Lung (tissue), 11 donors: ENCODE measurements at regions not wholly inside any gene's neighbourhood (a gene's known extent, or its start where the extent isn't known, plus 50 kb on each side); places are given as distances from the start of the nearest gene placed in this dataset.

Source experiments
- ATAC-seq: fragments of 200-7000 bp; cut with Tn5 transposase; one replicate; pipeline ENCODE4 v1.9.1; 2020; ENCODE audit warnings: moderate number of reproducible peaks; ENCODE audit not compliant: insufficient read depth, low FRiP score
- DNase-seq, 3 donors: peaks; one replicate each; pipeline ENCODE4 v3.0.0-alpha.2; 2013 to 2017
- H3K27ac ChIP-seq, 2 donors: one replicate each; pipeline ENCODE4 v1.5.1; 2013; ENCODE audit warnings: mild to moderate bottlenecking in 2 of 2, moderate library complexity in 2 of 2, control low read depth in 1 of 2, inconsistent platforms in 1 of 2, low read depth in 1 of 2, low read length in 1 of 2
- H3K27me3 ChIP-seq, 3 donors: one replicate each; pipeline ENCODE4 v1.5.1; 2013; ENCODE audit warnings: low read length in 2 of 3; ENCODE audit not compliant: control insufficient read depth in 3 of 3, insufficient read depth in 3 of 3
- H3K36me3 ChIP-seq, 4 donors: one replicate each; pipeline ENCODE4 v1.5.1; 2013; ENCODE audit warnings: low read length in 4 of 4, mild to moderate bottlenecking in 1 of 4, moderate library complexity in 1 of 4; ENCODE audit not compliant: control insufficient read depth in 4 of 4, insufficient read depth in 4 of 4
- H3K4me1 ChIP-seq, 5 donors: one replicate each; pipeline ENCODE4 v1.5.1; 2013; ENCODE audit warnings: low read length in 5 of 5, mild to moderate bottlenecking in 2 of 5, moderate library complexity in 1 of 5; ENCODE audit not compliant: control insufficient read depth in 5 of 5, insufficient read depth in 5 of 5
- H3K4me3 ChIP-seq: one replicate; pipeline ENCODE4 v1.5.1; 2013; ENCODE audit warnings: mild to moderate bottlenecking, control low read depth, moderate library complexity
- H3K9ac ChIP-seq, 2 donors: one replicate each; pipeline ENCODE4 v1.5.1; 2013; ENCODE audit warnings: low read length in 2 of 2, control low read depth in 1 of 2; ENCODE audit not compliant: insufficient read depth in 1 of 2
- H3K9me3 ChIP-seq, 4 donors: one replicate each; pipeline ENCODE4 v1.5.1; 2013; ENCODE audit warnings: low read length in 3 of 4, mild to moderate bottlenecking in 1 of 4, moderate library complexity in 1 of 4; ENCODE audit not compliant: control insufficient read depth in 4 of 4, insufficient read depth in 3 of 4
- WGBS, 2 donors: extraction: QIAGEN DNeasy Blood & Tissue Kit; methylation state at CpG; one replicate each; pipeline ENCODE4 v1.1.7; 2013; 5-methylcytosine and 5-hydroxymethylcytosine counted together
- TF ChIP-seq, protein P1 (sequence below): IDR thresholded peaks from 2 replicates; pipeline ENCODE4 v1.5.1; 2012; ENCODE audit warnings: mild to moderate bottlenecking; ENCODE audit errors: control extremely low read depth, extremely low read depth
- donor health status: control.
- donor health status: control.
- donor health status: Bipolar disorder and iron deficiency.
- donor health status: healthy.
- donor health status: DM: yes; HTN: yes; CAD: no.

DNA sequence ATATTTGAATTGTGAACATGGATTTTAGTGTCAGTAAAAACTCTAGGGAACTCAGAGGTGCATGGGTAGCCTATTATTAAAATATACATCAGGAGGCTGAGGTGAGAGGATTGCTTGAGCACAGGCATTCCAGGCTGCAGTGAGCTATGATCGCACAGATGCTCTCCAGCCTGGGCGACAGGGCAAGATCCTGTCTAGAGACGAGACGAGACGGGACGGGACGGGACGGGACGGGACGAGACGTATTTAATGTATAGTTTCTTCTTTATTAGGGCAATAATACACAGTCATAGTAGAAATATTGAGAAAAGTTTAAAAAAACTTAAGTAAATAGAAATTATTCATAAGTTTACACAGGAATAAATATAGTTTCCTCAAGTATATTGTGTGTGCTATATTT is 89.3 kb downstream of the DIPK2A start:
- no peak for DNase-seq
- no peak overlapping the region for H3K27ac ChIP-seq

DNA sequence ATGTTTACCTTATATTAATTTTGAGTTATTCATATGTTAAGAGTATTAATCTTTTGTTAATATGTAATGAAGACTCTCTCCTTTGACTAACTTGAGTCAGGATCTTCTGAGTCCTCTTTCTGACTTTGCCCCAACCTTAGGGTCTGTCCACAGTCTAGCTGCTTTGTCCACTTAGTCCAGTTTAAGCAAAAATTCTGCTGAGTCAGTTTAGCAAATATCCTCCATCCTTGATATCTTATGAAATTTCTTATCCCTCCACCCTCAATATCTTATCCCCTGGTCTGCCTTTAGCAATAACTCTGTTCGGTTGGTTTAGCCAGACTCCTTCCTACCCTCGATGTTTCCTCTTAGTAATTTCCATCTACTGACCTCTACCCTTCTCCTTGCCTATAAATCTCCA is 91.7 kb downstream of the DIPK2A start:
- TF ChIP-seq, protein P1, sequence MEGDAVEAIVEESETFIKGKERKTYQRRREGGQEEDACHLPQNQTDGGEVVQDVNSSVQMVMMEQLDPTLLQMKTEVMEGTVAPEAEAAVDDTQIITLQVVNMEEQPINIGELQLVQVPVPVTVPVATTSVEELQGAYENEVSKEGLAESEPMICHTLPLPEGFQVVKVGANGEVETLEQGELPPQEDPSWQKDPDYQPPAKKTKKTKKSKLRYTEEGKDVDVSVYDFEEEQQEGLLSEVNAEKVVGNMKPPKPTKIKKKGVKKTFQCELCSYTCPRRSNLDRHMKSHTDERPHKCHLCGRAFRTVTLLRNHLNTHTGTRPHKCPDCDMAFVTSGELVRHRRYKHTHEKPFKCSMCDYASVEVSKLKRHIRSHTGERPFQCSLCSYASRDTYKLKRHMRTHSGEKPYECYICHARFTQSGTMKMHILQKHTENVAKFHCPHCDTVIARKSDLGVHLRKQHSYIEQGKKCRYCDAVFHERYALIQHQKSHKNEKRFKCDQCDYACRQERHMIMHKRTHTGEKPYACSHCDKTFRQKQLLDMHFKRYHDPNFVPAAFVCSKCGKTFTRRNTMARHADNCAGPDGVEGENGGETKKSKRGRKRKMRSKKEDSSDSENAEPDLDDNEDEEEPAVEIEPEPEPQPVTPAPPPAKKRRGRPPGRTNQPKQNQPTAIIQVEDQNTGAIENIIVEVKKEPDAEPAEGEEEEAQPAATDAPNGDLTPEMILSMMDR = no peak
- no peaks in the 10 kb centered on the region for H3K4me1 ChIP-seq
- no peak overlapping the region for H3K4me3 ChIP-seq
- WGBS, 2 donors = 76 to 78% methylated on average over 2 of the region's 2 CpGs
- no peak overlapping the region for H3K9ac ChIP-seq
- H3K27me3 ChIP-seq = no peaks in the 10 kb centered on the region
- ATAC-seq = no peak
- H3K27ac ChIP-seq = no peak overlapping the region
- DNase-seq = no peak
- no peaks in the 10 kb centered on the region for H3K9me3 ChIP-seq
- no peaks in the 10 kb centered on the region for H3K36me3 ChIP-seq

More for the DNA sequence above, 89.3 kb downstream of the DIPK2A start:
- H3K36me3 ChIP-seq = no peaks in the 10 kb centered on the region
- no peaks in the 10 kb centered on the region for H3K4me1 ChIP-seq
- no peak for ATAC-seq
- H3K27me3 ChIP-seq = no peaks in the 10 kb centered on the region
- TF ChIP-seq, protein P1 = no peak
- WGBS, 2 donors = 96 to 99% methylated on average over 11 of the region's 11 CpGs
- no peaks in the 10 kb centered on the region for H3K9me3 ChIP-seq
- no peak overlapping the region for H3K4me3 ChIP-seq
- no peak overlapping the region for H3K9ac ChIP-seq

DNA sequence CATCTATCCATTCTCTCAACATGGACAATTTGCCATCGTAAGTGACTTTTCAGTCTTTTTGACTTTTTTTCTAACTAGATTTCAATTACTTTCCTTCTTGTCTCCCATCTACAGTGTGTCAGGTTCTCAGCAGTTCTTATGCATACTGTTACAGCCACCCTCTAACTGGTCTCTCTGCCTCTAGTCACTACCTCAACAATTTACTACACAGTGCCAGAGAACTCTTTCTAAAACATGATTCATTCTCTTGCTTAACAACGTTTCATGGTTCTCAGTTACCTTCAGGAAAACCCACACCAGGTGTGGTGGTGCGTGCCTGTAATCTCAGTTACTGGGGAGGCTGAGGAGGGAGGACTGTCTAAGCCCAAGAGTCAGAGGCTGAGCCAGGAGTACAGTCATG is 95.4 kb downstream of the DIPK2A start:
- Histone ChIP-seq H3K4me3 (no peak overlapping the region), H3K27ac (no peak overlapping the region), H3K36me3 (no peaks in the 10 kb centered on the region), H3K9ac (no peak overlapping the region), H3K27me3 (no peaks in the 10 kb centered on the region), H3K9me3 (peaks cover 0 to 12% (median 4%) of the 10 kb centered on the region in 4 donors), H3K4me1 (no peaks in the 10 kb centered on the region)
- TF ChIP-seq, protein P1 = no peak
- DNase-seq = no peak
- ATAC-seq = no peak
- 62 to 82% methylated on average over 3 of the region's 3 CpGs for WGBS, 2 donors

DNA sequence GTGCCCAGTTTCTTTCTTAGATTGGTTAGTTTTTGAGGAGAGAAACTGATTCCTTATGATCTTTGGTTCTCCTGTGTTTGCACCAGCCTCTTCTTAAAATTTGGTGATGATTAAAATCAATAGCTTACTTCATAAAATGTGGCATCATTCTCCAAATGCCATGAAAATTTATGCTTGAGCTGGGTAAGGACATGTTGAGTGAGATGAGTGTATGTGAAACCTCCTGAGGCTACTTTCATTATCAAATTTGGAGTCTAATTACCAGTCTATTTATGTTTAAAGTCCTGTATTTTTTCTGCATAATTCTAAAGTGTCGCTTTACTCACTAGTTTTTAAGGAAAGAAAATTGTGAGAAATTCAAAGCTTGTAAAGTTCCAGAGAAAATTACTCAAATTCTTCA is 102.1 kb downstream of the DIPK2A start:
- Histone ChIP-seq H3K27ac (no peak overlapping the region), H3K9me3 (peaks cover 0 to 15% (median 6%) of the 10 kb centered on the region in 4 donors), H3K4me1 (no peaks in the 10 kb centered on the region), H3K9ac (no peak overlapping the region), H3K36me3 (no peaks in the 10 kb centered on the region), H3K4me3 (no peak overlapping the region), H3K27me3 (no peaks in the 10 kb centered on the region)
- ATAC-seq (no peak), DNase-seq (no peak)
- TF ChIP-seq, protein P1 = no peak
- WGBS, 2 donors = 0 to 58% methylated on average over 1 of the region's 1 CpG
